SU-DHL-6 (cell line): ENCODE measurements at regions not wholly inside any gene's neighbourhood (a gene's known extent, or its start where the extent isn't known, plus 50 kb on each side); places are given as distances from the start of the nearest gene placed in this dataset.
"Not testable (repeated sequence)": the region's sequence is repeated elsewhere in the genome, so short reads cannot be mapped to it uniquely, and the experiment has no call there.

Source experiments
- EZH2phosphoT487 ChIP-seq: fragments of 200-600 bp; sonication (generic), shearing (Covaris generic); conservative IDR thresholded peaks from 2 replicates; pipeline ENCODE4 v1.6.1; 2018; ENCODE audit warnings: mild to moderate bottlenecking, antibody characterized with exemption, low read length, moderate library complexity, mixed read lengths
- TF ChIP-seq, protein P1 (sequence below): fragments of 200-600 bp; sonication (generic); IDR thresholded peaks from one replicate; pipeline ENCODE4 v1.5.1; 2017; ENCODE audit warnings: antibody characterized with exemption, mild to moderate bottlenecking, low read length, moderate library complexity; ENCODE audit not compliant: insufficient read depth, poor library complexity, severe bottlenecking

DNA sequence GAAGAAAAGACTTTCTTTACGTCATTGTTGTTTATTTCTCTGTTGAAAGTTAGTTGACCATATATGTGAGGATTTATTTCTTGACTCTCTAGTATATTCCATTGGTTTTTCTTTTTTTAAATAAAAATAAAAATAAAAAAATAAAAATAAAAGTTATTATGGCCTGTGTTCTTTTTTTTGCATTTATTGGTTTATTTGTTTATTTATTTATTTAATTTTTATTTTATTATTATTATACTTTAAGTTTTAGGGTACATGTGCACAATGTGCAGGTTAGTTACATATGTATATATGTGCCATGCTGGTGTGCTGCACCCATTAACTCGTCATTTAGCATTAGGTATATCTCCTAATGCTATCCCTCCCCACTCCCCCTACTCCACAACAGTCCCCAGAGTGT lies 822.7 kb upstream of the SLC39A10 start:
- TF ChIP-seq, protein P1, sequence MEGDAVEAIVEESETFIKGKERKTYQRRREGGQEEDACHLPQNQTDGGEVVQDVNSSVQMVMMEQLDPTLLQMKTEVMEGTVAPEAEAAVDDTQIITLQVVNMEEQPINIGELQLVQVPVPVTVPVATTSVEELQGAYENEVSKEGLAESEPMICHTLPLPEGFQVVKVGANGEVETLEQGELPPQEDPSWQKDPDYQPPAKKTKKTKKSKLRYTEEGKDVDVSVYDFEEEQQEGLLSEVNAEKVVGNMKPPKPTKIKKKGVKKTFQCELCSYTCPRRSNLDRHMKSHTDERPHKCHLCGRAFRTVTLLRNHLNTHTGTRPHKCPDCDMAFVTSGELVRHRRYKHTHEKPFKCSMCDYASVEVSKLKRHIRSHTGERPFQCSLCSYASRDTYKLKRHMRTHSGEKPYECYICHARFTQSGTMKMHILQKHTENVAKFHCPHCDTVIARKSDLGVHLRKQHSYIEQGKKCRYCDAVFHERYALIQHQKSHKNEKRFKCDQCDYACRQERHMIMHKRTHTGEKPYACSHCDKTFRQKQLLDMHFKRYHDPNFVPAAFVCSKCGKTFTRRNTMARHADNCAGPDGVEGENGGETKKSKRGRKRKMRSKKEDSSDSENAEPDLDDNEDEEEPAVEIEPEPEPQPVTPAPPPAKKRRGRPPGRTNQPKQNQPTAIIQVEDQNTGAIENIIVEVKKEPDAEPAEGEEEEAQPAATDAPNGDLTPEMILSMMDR: not testable (repeated sequence)
- TF ChIP-seq EZH2phosphoT487: not testable (repeated sequence)
